22Rv1 (cell line): ENCODE measurements at regions not wholly inside any gene's neighbourhood (a gene's known extent, or its start where the extent isn't known, plus 50 kb on each side); places are given as distances from the start of the nearest gene placed in this dataset.

Experiments
- H3K27ac ChIP-seq: fragments of 450-650 bp; 2 replicates; pipeline ENCODE4 v1.5.1; 2017
- CTCF ChIP-seq: fragments of 450-650 bp; IDR thresholded peaks from 2 replicates; pipeline ENCODE4 v1.5.1; 2017; ENCODE audit warnings: mild to moderate bottlenecking
- ZFX ChIP-seq: fragments of 450-650 bp; IDR thresholded peaks from 2 replicates; pipeline ENCODE4 v1.6.1; 2017; ENCODE audit warnings: antibody characterized with exemption, borderline replicate concordance

- TF ChIP-seq CTCF: no peak
- TF ChIP-seq ZFX: no peak
- H3K27ac ChIP-seq: no peak overlapping the region
Measured at GRCh38 chr7:90007831-90008230, 146.4 kb upstream of the STEAP1 start.

- no peak overlapping the region for H3K27ac ChIP-seq
- TF ChIP-seq CTCF (no peak), ZFX (no peak)
Measured at GRCh38 chr7:90022213-90022612, 132.1 kb upstream of the STEAP1 start.

- no peak for TF ChIP-seq CTCF
- TF ChIP-seq ZFX: no peak
- no peak overlapping the region for H3K27ac ChIP-seq
Measured at GRCh38 chr7:90025771-90026170, 128.5 kb upstream of the STEAP1 start.

GRCh38 chr7:90033850-90034249 is 120.4 kb upstream of the STEAP1 start:
- TF ChIP-seq ZFX (no peak), CTCF (no peak)
- no peak overlapping the region for H3K27ac ChIP-seq

GRCh38 chr7:90053094-90053493 is 101.2 kb upstream of the STEAP1 start:
- TF ChIP-seq ZFX (no peak), CTCF (no peak)
- H3K27ac ChIP-seq: no peak overlapping the region

GRCh38 chr7:90061077-90061476 is 93.2 kb upstream of the STEAP1 start:
- TF ChIP-seq CTCF (no peak), ZFX (no peak)
- H3K27ac ChIP-seq: no peak overlapping the region

GRCh38 chr7:90064370-90064769 is 89.9 kb upstream of the STEAP1 start:
- no peak overlapping the region for H3K27ac ChIP-seq
- TF ChIP-seq ZFX (no peak), CTCF (no peak)
